ENCODE measurements at regions not wholly inside any gene's neighbourhood (a gene's known extent, or its start where the extent isn't known, plus 50 kb on each side); places are given as distances from the start of the nearest gene placed in this dataset.
A peak's percentile ranks its signal among the peaks of the same experiment; 100 is the strongest.
"Not testable (repeated sequence)": the region's sequence is repeated elsewhere in the genome, so short reads cannot be mapped to it uniquely, and the experiment has no call there.

DNA sequence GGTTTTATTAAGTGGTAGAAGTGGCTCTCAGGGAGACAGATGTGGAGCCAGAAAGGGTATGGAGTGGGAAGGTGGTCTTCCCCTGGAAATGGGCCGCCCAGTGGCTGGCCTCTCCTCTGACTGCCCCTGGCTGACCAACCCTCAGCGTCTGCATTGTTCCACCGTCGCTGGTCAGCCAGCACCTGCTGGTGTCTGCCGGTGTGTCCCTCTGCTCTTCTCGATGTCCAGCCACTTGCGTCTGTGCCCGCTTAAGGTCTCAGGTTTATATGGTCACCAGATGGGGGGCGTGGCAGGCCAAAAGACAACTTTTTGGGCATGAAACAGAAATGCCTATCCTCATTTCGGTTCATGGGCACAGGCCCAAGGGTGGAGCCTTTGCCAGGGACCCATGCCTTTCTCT is 1221.5 kb downstream of the JRKL start:
- TF ChIP-seq, protein P1, sequence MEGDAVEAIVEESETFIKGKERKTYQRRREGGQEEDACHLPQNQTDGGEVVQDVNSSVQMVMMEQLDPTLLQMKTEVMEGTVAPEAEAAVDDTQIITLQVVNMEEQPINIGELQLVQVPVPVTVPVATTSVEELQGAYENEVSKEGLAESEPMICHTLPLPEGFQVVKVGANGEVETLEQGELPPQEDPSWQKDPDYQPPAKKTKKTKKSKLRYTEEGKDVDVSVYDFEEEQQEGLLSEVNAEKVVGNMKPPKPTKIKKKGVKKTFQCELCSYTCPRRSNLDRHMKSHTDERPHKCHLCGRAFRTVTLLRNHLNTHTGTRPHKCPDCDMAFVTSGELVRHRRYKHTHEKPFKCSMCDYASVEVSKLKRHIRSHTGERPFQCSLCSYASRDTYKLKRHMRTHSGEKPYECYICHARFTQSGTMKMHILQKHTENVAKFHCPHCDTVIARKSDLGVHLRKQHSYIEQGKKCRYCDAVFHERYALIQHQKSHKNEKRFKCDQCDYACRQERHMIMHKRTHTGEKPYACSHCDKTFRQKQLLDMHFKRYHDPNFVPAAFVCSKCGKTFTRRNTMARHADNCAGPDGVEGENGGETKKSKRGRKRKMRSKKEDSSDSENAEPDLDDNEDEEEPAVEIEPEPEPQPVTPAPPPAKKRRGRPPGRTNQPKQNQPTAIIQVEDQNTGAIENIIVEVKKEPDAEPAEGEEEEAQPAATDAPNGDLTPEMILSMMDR (IDR thresholded peaks at IDR 0.05; ENCODE audit: control insufficient read depth, extremely low read depth, insufficient read depth), result no peak
- no peak overlapping the region for H3K4me3 ChIP-seq (ENCODE audit: low read depth, low read length)
- DNase-seq (ENCODE audit: low read depth), result no peak

DNA sequence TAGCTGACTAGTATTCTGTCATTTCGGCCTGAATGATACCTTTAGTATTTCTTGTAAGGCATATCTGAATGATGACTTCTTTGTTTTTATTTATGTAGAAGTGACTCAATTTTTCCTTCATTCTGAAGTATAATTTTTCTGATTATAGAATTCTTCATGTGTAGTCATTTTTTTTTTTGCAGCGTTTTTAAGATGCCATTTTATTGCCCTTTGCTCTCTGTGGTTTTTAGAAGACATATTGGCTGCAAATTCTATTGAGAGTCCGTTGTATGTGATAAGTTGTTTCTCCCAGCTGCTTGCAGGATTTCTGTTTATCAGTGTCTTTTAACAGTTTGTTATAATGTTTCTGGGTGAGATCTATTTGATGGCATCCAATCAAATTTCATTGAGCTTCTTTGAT is 1224.8 kb downstream of the JRKL start:
- no peak overlapping the region for H3K4me3 ChIP-seq (ENCODE audit: low read depth, low read length)
- TF ChIP-seq, protein P1 (IDR thresholded peaks at IDR 0.05; ENCODE audit: control insufficient read depth, extremely low read depth, insufficient read depth), result no peak
- DNase-seq (ENCODE audit: low read depth), result no peak

DNA sequence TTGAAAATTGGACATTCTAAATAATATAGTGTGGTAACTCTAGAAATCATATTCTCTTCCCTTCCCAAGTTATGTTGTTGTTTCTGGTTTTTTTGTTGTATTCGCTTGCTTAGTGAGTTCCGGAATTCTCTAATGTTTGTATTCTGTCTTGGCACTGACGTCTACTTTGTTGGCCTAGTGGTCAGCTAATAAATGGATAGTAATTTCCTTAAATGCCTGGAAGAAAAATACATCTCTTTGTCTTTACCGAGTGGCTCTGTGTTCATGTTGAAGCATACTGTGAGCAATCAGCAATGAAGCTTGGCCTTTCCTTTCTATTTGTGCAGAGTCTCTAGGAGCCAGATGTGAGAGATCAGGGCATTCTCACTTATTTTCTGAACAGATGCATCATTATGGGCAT is 1225.7 kb downstream of the JRKL start:
- DNase-seq (ENCODE audit: low read depth), result no peak
- TF ChIP-seq, protein P1 (IDR thresholded peaks at IDR 0.05; ENCODE audit: control insufficient read depth, extremely low read depth, insufficient read depth), result no peak
- no peak overlapping the region for H3K4me3 ChIP-seq (ENCODE audit: low read depth, low read length)

DNA sequence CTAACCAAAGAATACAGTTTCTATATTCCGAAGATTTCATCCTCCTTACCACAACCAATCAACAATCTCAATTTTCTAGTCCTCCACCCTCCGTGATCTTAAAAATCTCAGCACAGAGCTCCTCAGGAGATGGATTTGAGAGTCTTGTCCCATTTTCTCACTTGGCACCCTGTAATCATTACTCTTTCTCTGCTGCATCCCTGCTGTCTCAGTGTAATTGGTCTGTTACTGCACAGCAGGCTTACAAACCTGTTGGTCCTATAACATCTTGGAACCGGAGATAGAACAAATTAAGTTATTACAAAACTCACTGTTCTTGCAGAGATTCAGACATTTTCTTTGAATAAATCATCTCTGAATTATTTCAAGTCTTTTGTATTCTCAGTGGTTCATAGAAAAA is 1227.2 kb downstream of the JRKL start:
- no peak overlapping the region for H3K4me3 ChIP-seq (ENCODE audit: low read depth, low read length)
- TF ChIP-seq, protein P1 (IDR thresholded peaks at IDR 0.05; ENCODE audit: control insufficient read depth, extremely low read depth, insufficient read depth), result no peak
- DNase-seq (ENCODE audit: low read depth), result no peak

DNA sequence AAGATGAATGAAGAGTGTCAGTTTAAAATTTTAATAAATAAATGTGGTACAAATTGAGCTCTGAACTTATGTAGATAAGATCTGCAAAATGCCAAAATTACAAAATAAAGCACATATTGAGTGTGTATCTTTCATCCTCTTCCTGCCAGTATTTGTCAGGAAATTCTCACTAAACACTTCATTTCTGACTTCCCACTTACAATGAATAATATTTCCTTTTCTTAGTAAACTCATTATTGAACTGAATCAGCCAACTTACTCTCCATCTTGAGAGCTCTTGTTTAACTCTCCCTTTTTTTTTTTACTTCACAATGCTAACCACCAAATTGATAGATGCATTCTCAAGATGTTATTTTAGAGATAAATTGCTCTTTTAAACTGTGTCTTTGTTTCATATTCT is 1230.2 kb downstream of the JRKL start:
- no peak for DNase-seq (ENCODE audit: low read depth)
- H3K4me3 ChIP-seq (ENCODE audit: low read depth, low read length), result no peak overlapping the region
- TF ChIP-seq, protein P1 (IDR thresholded peaks at IDR 0.05; ENCODE audit: control insufficient read depth, extremely low read depth, insufficient read depth), result no peak

DNA sequence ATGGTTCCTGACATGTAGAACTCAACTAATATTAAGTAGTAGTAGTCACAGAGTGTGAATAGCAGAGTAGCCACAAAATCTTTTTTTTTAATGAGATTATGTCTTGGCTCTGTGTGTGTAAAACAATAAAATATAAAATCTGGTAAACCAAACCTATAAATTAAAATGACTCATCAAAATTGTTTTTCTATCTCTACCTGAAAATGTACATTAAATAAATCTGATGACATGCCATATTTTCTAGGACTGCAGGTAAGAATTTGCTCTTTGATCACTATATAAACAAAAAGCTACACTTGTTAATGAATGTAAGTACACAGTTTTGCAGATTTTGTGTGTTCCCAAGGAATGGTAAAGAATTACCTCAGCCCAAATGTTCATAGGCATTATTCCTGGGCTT is 1231.5 kb downstream of the JRKL start:
- no peak overlapping the region for H3K4me3 ChIP-seq (ENCODE audit: low read depth, low read length)
- DNase-seq (ENCODE audit: low read depth), result peak; percentile 30
- TF ChIP-seq, protein P1 (IDR thresholded peaks at IDR 0.05; ENCODE audit: control insufficient read depth, extremely low read depth, insufficient read depth), result no peak

DNA sequence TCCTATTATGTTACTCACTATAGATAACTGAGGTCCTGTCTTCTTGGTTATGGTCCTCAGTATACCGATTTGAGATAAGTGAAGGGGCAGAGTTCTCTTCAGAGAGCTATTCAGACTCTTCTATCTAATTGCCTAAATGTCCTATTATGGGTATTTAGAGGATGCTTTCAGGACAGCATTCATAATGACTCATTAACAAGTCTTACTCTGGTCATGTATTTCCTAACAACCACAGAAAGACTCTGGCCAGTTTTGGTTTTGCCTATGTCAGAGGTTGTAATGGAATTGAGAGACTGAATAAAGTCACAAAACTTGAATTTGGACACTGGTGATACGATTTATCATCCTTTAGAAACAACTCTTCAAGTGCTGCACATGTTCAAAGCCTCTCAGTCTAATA is 1233.0 kb downstream of the JRKL start:
- TF ChIP-seq, protein P1 (IDR thresholded peaks at IDR 0.05; ENCODE audit: control insufficient read depth, extremely low read depth, insufficient read depth), result no peak

DNA sequence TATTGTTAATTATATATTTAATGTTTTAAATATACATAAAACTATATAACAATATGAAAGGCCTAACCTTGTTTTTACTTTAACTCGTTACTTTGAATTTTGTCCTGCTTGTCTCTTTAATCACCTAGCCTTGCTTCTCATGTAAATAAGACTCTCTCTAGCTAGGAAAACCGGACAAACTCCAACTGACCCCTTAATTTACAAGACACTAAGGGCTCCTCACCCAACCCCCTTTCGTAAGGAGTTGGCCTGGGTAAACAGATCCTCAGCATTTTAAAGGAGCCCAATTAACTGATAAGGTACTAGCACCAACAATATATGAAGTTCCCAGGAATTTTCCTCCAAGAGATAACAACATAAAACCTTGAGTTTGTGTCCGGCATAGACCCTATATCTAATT is 1246.9 kb downstream of the JRKL start:
- not testable (repeated sequence) for H3K4me3 ChIP-seq (ENCODE audit: low read depth, low read length); DNase-seq (ENCODE audit: low read depth)

More for the DNA sequence above, 1233.0 kb downstream of the JRKL start:
- no peak for DNase-seq (ENCODE audit: low read depth)
- H3K4me3 ChIP-seq (ENCODE audit: low read depth, low read length), result no peak overlapping the region
